ENCODE measurements at regions not wholly inside any gene's neighbourhood (a gene's known extent, or its start where the extent isn't known, plus 50 kb on each side); places are given as distances from the start of the nearest gene placed in this dataset.

DNA sequence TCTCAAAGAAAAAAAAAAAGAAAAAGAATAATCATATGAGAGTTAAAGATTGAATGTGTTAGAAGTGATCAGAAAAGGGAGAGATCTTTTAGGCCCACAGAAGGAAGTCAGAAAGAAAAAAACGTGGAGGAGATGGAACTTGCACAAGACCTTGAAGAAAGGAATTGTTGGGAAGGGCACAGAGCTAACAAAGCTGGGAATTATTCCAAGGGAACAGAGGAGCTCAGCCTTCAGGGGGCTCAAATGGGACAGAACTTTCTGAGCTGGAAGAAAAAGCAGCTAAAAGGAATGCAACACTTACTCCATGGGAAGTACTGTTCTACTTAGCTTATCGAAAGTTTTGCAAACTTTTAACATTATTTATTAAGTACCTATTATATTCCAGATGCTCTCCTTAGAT, 153.4 kb upstream of the ADRA1B start:
- H3K36me3 ChIP-seq (ENCODE audit: control insufficient read depth in 4 of 4, insufficient read depth in 3 of 4, low read depth in 1 of 4, low read length in 3 of 4), result no peaks in the 10 kb centered on the region
- DNase-seq (ENCODE audit: low spot score), result no peak
- no peaks in the 10 kb centered on the region for H3K27me3 ChIP-seq (ENCODE audit: control insufficient read depth in 4 of 4, insufficient read depth in 4 of 4, low read length in 3 of 4)
- TF ChIP-seq MAX (IDR thresholded peaks at IDR 0.05), result no peak
- no peak for TF ChIP-seq SP1 (IDR thresholded peaks at IDR 0.05)
- no peak for TF ChIP-seq EGR1 (IDR thresholded peaks at IDR 0.05; ENCODE audit: low read depth in 2 of 2)
- TF ChIP-seq FOXA1 (IDR thresholded peaks at IDR 0.05), result no peak
- TF ChIP-seq FOXA2 (IDR thresholded peaks at IDR 0.05), result no peak
- no peak for TF ChIP-seq GABPA (IDR thresholded peaks at IDR 0.05 in 1 of 2, conservative IDR thresholded peaks at IDR 0.05 in 1 of 2)
- TF ChIP-seq REST (IDR thresholded peaks at IDR 0.05), result no peak
- TF ChIP-seq TAF1 (conservative IDR thresholded peaks at IDR 0.05), result no peak
- TF ChIP-seq, protein P1, sequence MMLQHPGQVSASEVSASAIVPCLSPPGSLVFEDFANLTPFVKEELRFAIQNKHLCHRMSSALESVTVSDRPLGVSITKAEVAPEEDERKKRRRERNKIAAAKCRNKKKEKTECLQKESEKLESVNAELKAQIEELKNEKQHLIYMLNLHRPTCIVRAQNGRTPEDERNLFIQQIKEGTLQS (IDR thresholded peaks at IDR 0.05), result no peak
- TF ChIP-seq HNF4A (conservative IDR thresholded peaks at IDR 0.05), result no peak
- TF ChIP-seq, protein P2, sequence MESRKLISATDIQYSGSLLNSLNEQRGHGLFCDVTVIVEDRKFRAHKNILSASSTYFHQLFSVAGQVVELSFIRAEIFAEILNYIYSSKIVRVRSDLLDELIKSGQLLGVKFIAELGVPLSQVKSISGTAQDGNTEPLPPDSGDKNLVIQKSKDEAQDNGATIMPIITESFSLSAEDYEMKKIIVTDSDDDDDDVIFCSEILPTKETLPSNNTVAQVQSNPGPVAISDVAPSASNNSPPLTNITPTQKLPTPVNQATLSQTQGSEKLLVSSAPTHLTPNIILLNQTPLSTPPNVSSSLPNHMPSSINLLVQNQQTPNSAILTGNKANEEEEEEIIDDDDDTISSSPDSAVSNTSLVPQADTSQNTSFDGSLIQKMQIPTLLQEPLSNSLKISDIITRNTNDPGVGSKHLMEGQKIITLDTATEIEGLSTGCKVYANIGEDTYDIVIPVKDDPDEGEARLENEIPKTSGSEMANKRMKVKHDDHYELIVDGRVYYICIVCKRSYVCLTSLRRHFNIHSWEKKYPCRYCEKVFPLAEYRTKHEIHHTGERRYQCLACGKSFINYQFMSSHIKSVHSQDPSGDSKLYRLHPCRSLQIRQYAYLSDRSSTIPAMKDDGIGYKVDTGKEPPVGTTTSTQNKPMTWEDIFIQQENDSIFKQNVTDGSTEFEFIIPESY (IDR thresholded peaks at IDR 0.05), result no peak
- TF ChIP-seq RAD21 (IDR thresholded peaks at IDR 0.05), result no peak
- no peak for TF ChIP-seq HNF4G (IDR thresholded peaks at IDR 0.05)
- H3K4me3 ChIP-seq (ENCODE audit: low read depth in 1 of 3, low read length in 3 of 3), result no peak overlapping the region
- WGBS, result 66% methylated on average over 2 of the region's 2 CpGs
- H3K27ac ChIP-seq (ENCODE audit: low read depth in 1 of 2, low read length in 2 of 2), result no peak overlapping the region
- H3K9me3 ChIP-seq (ENCODE audit: control insufficient read depth in 4 of 4, low read length in 3 of 4), result no peaks in the 10 kb centered on the region
- H3K4me1 ChIP-seq (ENCODE audit: control insufficient read depth in 4 of 4, insufficient read depth in 4 of 4, low read length in 3 of 4), result no peaks in the 10 kb centered on the region
- no peak overlapping the region for H3K9ac ChIP-seq (ENCODE audit: low read depth in 1 of 2, low read length in 2 of 2)

DNA sequence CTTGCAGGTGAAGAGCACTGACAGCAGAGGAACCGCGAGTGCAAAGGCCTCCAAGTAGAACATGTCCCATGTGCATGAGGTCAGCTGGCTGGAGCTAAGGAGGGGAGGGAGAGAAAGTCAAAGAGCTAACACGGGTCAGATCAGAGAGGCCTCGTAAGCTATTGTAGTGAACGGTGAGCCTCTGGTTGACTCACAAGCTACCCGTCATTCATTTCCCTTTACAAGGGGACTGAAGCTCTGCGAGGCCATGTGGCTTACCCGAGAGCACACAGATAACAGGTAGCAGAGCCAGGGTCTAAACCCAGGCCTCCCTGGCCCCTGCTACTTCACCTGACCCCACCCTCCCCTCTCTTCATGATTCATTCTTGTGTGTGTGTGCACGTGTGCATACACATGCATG, 152.7 kb upstream of the ADRA1B start:
- Histone ChIP-seq H3K9ac (ENCODE audit: low read depth in 1 of 2, low read length in 2 of 2) (no peak overlapping the region), H3K27me3 (ENCODE audit: control insufficient read depth in 4 of 4, insufficient read depth in 4 of 4, low read length in 3 of 4) (no peaks in the 10 kb centered on the region), H3K4me3 (ENCODE audit: low read depth in 1 of 3, low read length in 3 of 3) (no peak overlapping the region), H3K36me3 (ENCODE audit: control insufficient read depth in 4 of 4, insufficient read depth in 3 of 4, low read depth in 1 of 4, low read length in 3 of 4) (no peaks in the 10 kb centered on the region), H3K4me1 (ENCODE audit: control insufficient read depth in 4 of 4, insufficient read depth in 4 of 4, low read length in 3 of 4) (no peaks in the 10 kb centered on the region), H3K27ac (ENCODE audit: low read depth in 1 of 2, low read length in 2 of 2) (no peak overlapping the region), H3K9me3 (ENCODE audit: control insufficient read depth in 4 of 4, low read length in 3 of 4) (no peaks in the 10 kb centered on the region)
- WGBS, result 70% methylated on average over 9 of the region's 9 CpGs
- TF ChIP-seq, protein P2 (IDR thresholded peaks at IDR 0.05), result no peak
- TF ChIP-seq NR2F2 (IDR thresholded peaks at IDR 0.05), result no peak
- TF ChIP-seq EGR1 (IDR thresholded peaks at IDR 0.05; ENCODE audit: low read depth in 2 of 2), result no peak
- TF ChIP-seq, protein P3, sequence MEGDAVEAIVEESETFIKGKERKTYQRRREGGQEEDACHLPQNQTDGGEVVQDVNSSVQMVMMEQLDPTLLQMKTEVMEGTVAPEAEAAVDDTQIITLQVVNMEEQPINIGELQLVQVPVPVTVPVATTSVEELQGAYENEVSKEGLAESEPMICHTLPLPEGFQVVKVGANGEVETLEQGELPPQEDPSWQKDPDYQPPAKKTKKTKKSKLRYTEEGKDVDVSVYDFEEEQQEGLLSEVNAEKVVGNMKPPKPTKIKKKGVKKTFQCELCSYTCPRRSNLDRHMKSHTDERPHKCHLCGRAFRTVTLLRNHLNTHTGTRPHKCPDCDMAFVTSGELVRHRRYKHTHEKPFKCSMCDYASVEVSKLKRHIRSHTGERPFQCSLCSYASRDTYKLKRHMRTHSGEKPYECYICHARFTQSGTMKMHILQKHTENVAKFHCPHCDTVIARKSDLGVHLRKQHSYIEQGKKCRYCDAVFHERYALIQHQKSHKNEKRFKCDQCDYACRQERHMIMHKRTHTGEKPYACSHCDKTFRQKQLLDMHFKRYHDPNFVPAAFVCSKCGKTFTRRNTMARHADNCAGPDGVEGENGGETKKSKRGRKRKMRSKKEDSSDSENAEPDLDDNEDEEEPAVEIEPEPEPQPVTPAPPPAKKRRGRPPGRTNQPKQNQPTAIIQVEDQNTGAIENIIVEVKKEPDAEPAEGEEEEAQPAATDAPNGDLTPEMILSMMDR (IDR thresholded peaks at IDR 0.05; ENCODE audit: low read depth, low read length, missing input control), result no peak
- no peak for TF ChIP-seq FOXA1 (IDR thresholded peaks at IDR 0.05)
- TF ChIP-seq HNF4A (conservative IDR thresholded peaks at IDR 0.05), result no peak
- no peak for TF ChIP-seq RXRA (IDR thresholded peaks at IDR 0.05)
- TF ChIP-seq MAX (IDR thresholded peaks at IDR 0.05), result no peak
- no peak for TF ChIP-seq GABPA (IDR thresholded peaks at IDR 0.05 in 1 of 2, conservative IDR thresholded peaks at IDR 0.05 in 1 of 2)
- DNase-seq (ENCODE audit: low spot score), result no peak
